Psoas muscle (tissue), 7 donors: ENCODE measurements at regions not wholly inside any gene's neighbourhood (a gene's known extent, or its start where the extent isn't known, plus 50 kb on each side); places are given as distances from the start of the nearest gene placed in this dataset.

ENCODE experiments used
- ATAC-seq, 4 donors: fragments of 200-7000 bp; cut with Tn5 transposase; one replicate each; pipeline ENCODE4 v1.9.1; 2020; ENCODE audit warnings: moderate library complexity in 3 of 4, mild to moderate bottlenecking in 2 of 4
- DNase-seq, 2 donors: peaks; one replicate each; pipeline ENCODE4 v3.0.0-alpha.2; 2020
- H3K27ac ChIP-seq: fragments of 200-600 bp; one replicate; pipeline ENCODE4 v1.8.0; 2022
- H3K27me3 ChIP-seq, 3 donors: fragments of 200-600 bp in 1 of 3; one replicate each; pipeline versions ENCODE4 v1.6.1 to v1.8.0; 2013 to 2022; ENCODE audit warnings: low read length in 2 of 3, mild to moderate bottlenecking in 2 of 3, moderate library complexity in 1 of 3; ENCODE audit not compliant: insufficient read depth in 3 of 3
- H3K36me3 ChIP-seq, 2 donors: fragments of 200-600 bp in 1 of 2; one replicate each; pipeline versions ENCODE4 v1.6.1 to v1.8.0; 2013 to 2022; ENCODE audit warnings: low read depth in 1 of 2, mild to moderate bottlenecking in 1 of 2, moderate library complexity in 1 of 2; ENCODE audit not compliant: insufficient read depth in 1 of 2
- H3K4me1 ChIP-seq: fragments of 200-600 bp; one replicate; pipeline ENCODE4 v1.8.0; 2022
- H3K4me3 ChIP-seq: fragments of 200-600 bp; one replicate; pipeline ENCODE4 v1.8.0; 2022; ENCODE audit warnings: mild to moderate bottlenecking
- H3K9me3 ChIP-seq: fragments of 200-600 bp; one replicate; pipeline ENCODE4 v1.8.0; 2022
- WGBS, 3 donors: extraction: QIAGEN DNeasy Blood & Tissue Kit; methylation state at CpG; one replicate each; pipeline versions ENCODE4 v1.1.6 to v1.1.7; 2013; 5-methylcytosine and 5-hydroxymethylcytosine counted together
- intact Hi-C, 2 donors: fragments of 100-400 bp; cut with DNase I; formaldehyde crosslinking; loops; one replicate each; pipeline versions ENCODE4 v1.11.0 to v1.14.2; 2022
- TF ChIP-seq, protein P1 (sequence below): fragments of 200-600 bp; IDR thresholded peaks from one replicate; pipeline ENCODE4 v1.8.0; 2022; ENCODE audit warnings: antibody characterized with exemption
- donor health status: healthy with polysubstance abuse.
- donor health status: DM: no; HTN: no; CAD: no; lungs with moderate emphysema.
- donor health status: Bipolar disorder and iron deficiency.
- donor health status: healthy.
- donor health status: DM: yes; HTN: yes; CAD: no.
- donor health status: DM: no; HTN: no; CAD: no.
- donor health status: DM: yes; HTN: yes; CAD: no.

DNA sequence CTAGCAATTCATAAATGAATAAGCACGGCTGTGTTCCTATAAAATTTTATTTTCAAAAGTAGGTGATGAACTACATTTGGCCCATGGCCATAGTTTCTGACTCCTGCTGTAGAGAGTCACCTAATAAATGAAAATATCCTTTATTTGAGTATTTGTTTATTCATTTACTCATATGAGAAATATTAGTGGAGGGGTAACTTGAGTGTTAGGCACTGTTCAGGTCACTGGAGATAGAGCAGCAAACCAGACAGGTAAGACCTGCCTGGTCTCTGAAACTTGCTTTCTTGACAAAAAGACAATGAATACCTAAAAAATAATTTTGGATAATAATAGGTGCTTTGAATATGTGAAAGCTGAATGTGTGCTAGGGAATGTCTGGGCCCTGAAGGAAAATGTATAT, 68.8 kb downstream of the YIPF5 start:
- intact Hi-C loops, result no loop called here
- Histone ChIP-seq H3K27ac (no peak overlapping the region), H3K27me3 (no peaks in the 10 kb centered on the region), H3K4me3 (no peak overlapping the region), H3K4me1 (no peaks in the 10 kb centered on the region), H3K9me3 (no peaks in the 10 kb centered on the region), H3K36me3 (no peaks in the 10 kb centered on the region)
- WGBS, 3 donors, result 85 to 86% (median 85%) methylated on average over 1 of the region's 1 CpG
- ATAC-seq (no peak), DNase-seq (no peak)
- TF ChIP-seq, protein P1, sequence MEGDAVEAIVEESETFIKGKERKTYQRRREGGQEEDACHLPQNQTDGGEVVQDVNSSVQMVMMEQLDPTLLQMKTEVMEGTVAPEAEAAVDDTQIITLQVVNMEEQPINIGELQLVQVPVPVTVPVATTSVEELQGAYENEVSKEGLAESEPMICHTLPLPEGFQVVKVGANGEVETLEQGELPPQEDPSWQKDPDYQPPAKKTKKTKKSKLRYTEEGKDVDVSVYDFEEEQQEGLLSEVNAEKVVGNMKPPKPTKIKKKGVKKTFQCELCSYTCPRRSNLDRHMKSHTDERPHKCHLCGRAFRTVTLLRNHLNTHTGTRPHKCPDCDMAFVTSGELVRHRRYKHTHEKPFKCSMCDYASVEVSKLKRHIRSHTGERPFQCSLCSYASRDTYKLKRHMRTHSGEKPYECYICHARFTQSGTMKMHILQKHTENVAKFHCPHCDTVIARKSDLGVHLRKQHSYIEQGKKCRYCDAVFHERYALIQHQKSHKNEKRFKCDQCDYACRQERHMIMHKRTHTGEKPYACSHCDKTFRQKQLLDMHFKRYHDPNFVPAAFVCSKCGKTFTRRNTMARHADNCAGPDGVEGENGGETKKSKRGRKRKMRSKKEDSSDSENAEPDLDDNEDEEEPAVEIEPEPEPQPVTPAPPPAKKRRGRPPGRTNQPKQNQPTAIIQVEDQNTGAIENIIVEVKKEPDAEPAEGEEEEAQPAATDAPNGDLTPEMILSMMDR, result no peak

GRCh38 chr5:144102361-144102760, 68.1 kb downstream of the YIPF5 start:
- WGBS, 3 donors, result 68 to 85% (median 70%) methylated on average over 2 of the region's 2 CpGs

GRCh38 chr5:144102979-144103378, 67.5 kb downstream of the YIPF5 start:
- Histone ChIP-seq H3K27me3 (no peaks in the 10 kb centered on the region), H3K4me1 (no peaks in the 10 kb centered on the region), H3K36me3 (no peaks in the 10 kb centered on the region), H3K27ac (no peak overlapping the region), H3K4me3 (no peak overlapping the region), H3K9me3 (no peaks in the 10 kb centered on the region)
- WGBS, 3 donors, result 82 to 93% (median 90%) methylated on average over 2 of the region's 2 CpGs
- ATAC-seq, result no peak
- TF ChIP-seq, protein P1, result no peak
- DNase-seq, result no peak
- intact Hi-C loops, result no loop called here

More at GRCh38 chr5:144102361-144102760, 68.1 kb downstream of the YIPF5 start:
- no peak overlapping the region for H3K4me3 ChIP-seq
- H3K27ac ChIP-seq, result no peak overlapping the region
- H3K9me3 ChIP-seq, result no peaks in the 10 kb centered on the region
- intact Hi-C loops, result no loop called here
- TF ChIP-seq, protein P1, result no peak
- no peaks in the 10 kb centered on the region for H3K4me1 ChIP-seq
- H3K27me3 ChIP-seq, result no peaks in the 10 kb centered on the region
- no peak for DNase-seq
- H3K36me3 ChIP-seq, result no peaks in the 10 kb centered on the region
- no peak for ATAC-seq

DNA sequence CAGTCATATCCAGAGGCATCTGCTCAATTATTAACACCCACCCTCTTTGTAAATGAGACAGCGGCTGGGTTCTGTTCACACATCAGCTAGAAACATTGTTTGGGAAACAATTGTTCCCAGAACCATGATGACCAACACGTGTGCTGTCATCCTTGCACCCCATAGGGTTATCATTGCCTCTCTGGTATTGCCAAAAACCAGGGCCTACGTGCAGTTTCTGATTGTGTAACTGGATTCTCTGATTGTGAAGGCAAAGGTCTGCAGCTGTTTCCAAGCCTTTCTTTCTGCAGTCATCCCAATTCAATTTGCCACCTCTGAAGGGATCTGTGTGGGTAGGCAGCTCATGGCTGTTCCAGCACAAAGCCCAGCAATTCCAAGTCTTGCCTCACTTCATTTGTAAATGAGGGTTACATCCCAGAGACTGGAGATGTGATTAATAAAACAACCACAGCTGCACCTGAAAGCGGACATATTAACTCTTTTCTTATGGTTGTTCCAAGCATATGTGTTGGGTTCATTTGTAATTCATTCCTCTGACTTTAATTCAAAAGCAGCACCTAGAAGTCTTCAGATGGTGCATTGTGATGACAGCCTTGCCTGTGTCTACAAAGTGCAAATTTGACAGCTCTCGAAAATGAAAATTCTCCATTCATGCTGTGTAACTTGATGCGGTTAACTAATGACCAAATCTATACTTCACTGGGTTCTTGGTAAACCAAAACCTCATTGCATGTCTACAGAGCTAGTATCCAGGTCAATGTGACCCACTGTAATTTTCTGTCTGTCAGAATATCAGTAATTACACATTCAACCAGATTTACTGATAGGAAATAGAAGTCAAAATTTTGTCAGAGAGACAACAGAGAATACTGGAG, 66.6 kb downstream of the YIPF5 start:
- Histone ChIP-seq H3K4me1 (no peaks in the 10 kb centered on the region), H3K27me3 (no peaks in the 10 kb centered on the region), H3K36me3 (no peaks in the 10 kb centered on the region), H3K4me3 (no peak overlapping the region), H3K27ac (no peak overlapping the region), H3K9me3 (no peaks in the 10 kb centered on the region)
- ATAC-seq (no peak), DNase-seq (no peak)
- WGBS, 3 donors, result 76 to 83% (median 81%) methylated on average over 6 of the region's 6 CpGs
- intact Hi-C loops, result no loop called here
- TF ChIP-seq, protein P1, result no peak
